ENCODE measurements at regions not wholly inside any gene's neighbourhood (a gene's known extent, or its start where the extent isn't known, plus 50 kb on each side); places are given as distances from the start of the nearest gene placed in this dataset.
"Not testable (repeated sequence)": the region's sequence is repeated elsewhere in the genome, so short reads cannot be mapped to it uniquely, and the experiment has no call there.

GRCh38 chr1:70760154-70760553 lies 287.5 kb downstream of the PTGER3 start:
- no peak for DNase-seq (ENCODE audit: low spot score)

- no peak for DNase-seq (ENCODE audit: low spot score)
Measured at GRCh38 chr1:70762386-70762785, 285.2 kb downstream of the PTGER3 start.

- no peak for DNase-seq (ENCODE audit: low spot score)
Measured at GRCh38 chr1:70764747-70765146, 282.9 kb downstream of the PTGER3 start.

- DNase-seq (ENCODE audit: low spot score), result no peak
Measured at GRCh38 chr1:70767377-70767776, 280.2 kb downstream of the PTGER3 start.

- no peak for DNase-seq (ENCODE audit: low spot score)
Measured at GRCh38 chr1:70768216-70768615, 279.4 kb downstream of the PTGER3 start.

- DNase-seq (ENCODE audit: low spot score), result no peak
Measured at GRCh38 chr1:70778056-70778762, 269.4 kb downstream of the PTGER3 start.

- no peak for DNase-seq (ENCODE audit: low spot score)
Measured at GRCh38 chr1:70778934-70779333, 268.7 kb downstream of the PTGER3 start.

GRCh38 chr1:70779571-70779970 lies 268.0 kb downstream of the PTGER3 start:
- DNase-seq (ENCODE audit: low spot score), result no peak

GRCh38 chr1:70785287-70785686 lies 262.3 kb downstream of the PTGER3 start:
- no peak for DNase-seq (ENCODE audit: low spot score)

- DNase-seq (ENCODE audit: low spot score), result no peak
Measured at GRCh38 chr1:70790232-70790923, 257.2 kb downstream of the PTGER3 start.

- DNase-seq (ENCODE audit: low spot score), result not testable (repeated sequence)
Measured at GRCh38 chr1:70795064-70795463, 252.6 kb downstream of the PTGER3 start.

- DNase-seq (ENCODE audit: low spot score), result not testable (repeated sequence)
Measured at GRCh38 chr1:70796298-70796697, 251.3 kb downstream of the PTGER3 start.

GRCh38 chr1:70802625-70803024 lies 245.0 kb downstream of the PTGER3 start:
- DNase-seq (ENCODE audit: low spot score), result not testable (repeated sequence)

- no peak for DNase-seq (ENCODE audit: low spot score)
Measured at GRCh38 chr1:70805641-70806040, 242.0 kb downstream of the PTGER3 start.

- no peak for DNase-seq (ENCODE audit: low spot score)
Measured at GRCh38 chr1:70807088-70807664, 240.4 kb downstream of the PTGER3 start.

GRCh38 chr1:70809069-70809468 lies 238.5 kb downstream of the PTGER3 start:
- DNase-seq (ENCODE audit: low spot score), result no peak

GRCh38 chr1:70811815-70812214 lies 235.8 kb downstream of the PTGER3 start:
- DNase-seq (ENCODE audit: low spot score), result no peak

- DNase-seq (ENCODE audit: low spot score), result no peak
Measured at GRCh38 chr1:70812442-70813109, 235.0 kb downstream of the PTGER3 start.

GRCh38 chr1:70818401-70818800 lies 229.2 kb downstream of the PTGER3 start:
- DNase-seq (ENCODE audit: low spot score), result no peak

GRCh38 chr1:70819231-70819630 lies 228.4 kb downstream of the PTGER3 start:
- no peak for DNase-seq (ENCODE audit: low spot score)

GRCh38 chr1:70819785-70820184 lies 227.8 kb downstream of the PTGER3 start:
- no peak for DNase-seq (ENCODE audit: low spot score)

GRCh38 chr1:70820396-70820795 lies 227.2 kb downstream of the PTGER3 start:
- DNase-seq (ENCODE audit: low spot score), result no peak

- no peak for DNase-seq (ENCODE audit: low spot score)
Measured at GRCh38 chr1:70820995-70821394, 226.6 kb downstream of the PTGER3 start.

Measured in hematopoietic multipotent progenitor cell treated with erythropoietin and hydrocortisone succinate and interleukin-3 and kit ligand, for 15 days (in vitro differentiated cells).